HT-29 (cell line): ENCODE measurements at regions not wholly inside any gene's neighbourhood (a gene's known extent, or its start where the extent isn't known, plus 50 kb on each side); places are given as distances from the start of the nearest gene placed in this dataset.

Experiments used
- DNase-seq: peaks from one replicate; pipeline ENCODE4 v3.0.0-alpha.2; 2015; ENCODE audit warnings: low spot score

DNA sequence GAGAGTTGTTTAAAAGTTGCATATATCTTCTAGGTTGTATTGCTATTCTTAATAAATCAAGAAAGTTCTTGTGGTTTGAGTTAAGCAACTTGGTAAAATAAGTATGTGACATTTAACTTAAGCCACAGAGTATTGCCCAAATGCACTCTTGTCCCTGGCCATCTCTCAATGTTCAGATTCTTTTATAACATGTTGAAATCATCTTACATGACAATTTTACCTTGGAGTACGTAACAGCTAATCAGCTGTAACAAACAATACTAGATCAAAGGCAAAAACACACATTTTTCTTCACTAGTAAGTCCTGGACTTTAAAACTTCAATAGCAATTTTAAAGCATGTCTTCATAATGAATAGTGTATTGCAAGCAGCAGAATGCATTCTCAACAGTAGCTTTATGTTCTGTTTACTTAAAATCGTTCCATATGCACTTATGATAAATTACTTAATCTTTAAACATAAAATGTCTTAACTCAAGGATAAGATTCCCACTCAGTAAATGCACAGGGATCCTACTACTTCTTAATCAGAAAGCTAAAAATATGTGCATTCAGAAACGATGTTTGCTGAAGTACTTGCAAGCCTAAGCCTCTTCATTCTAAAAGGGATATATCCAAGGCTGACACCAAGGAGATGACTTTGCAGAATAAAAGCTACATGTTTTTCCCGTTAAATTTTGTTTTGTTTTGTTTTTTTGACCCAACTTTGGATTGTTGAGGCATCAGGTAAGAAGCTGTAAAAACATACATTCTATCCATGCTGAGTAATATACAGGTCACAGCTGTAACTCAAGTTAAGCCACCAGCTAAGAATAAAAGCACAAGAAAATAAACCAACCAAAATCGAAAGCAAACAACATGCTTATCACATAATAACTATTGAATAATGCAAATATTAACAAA lies 86.1 kb upstream of the NFIB start:
- DNase-seq = no peak

DNA sequence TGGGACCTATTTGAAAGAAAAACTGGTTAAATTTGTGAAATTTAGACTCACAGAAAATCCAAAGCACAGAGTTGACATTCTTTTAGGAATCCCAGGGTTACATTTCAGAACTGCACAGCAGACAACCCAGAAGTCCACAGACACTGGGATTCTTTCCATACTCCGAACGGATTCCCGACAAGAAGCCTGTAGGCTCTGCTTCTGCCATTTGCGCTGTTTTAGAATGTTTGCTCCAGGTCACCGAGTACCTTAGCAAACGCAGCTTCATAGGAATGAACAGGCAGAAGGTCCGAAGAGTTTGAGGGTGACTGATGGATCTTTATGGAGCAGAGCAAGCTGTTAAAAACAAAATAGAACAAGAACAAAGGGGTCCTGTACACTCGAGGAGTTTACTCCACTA lies 84.5 kb upstream of the NFIB start:
- no peak for DNase-seq

DNA sequence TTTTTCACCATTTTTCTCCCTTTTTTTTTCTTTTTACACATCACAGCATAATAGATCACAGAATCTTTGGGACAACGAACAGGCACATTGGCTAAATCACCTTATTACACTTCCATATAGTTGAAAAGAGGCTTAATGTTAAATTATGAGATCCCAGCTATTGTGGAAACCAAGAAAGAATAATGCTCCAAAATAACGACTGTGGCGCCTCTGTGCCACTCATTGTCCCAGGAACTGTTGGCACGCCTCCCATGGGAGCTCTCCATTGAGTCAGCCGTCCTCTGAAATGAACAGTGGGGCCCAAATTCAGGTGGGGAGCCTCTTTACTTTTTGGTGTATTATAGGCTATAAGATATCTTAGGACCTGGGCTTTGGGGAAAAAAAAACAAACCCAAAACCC lies 82.2 kb upstream of the NFIB start:
- no peak for DNase-seq

DNA sequence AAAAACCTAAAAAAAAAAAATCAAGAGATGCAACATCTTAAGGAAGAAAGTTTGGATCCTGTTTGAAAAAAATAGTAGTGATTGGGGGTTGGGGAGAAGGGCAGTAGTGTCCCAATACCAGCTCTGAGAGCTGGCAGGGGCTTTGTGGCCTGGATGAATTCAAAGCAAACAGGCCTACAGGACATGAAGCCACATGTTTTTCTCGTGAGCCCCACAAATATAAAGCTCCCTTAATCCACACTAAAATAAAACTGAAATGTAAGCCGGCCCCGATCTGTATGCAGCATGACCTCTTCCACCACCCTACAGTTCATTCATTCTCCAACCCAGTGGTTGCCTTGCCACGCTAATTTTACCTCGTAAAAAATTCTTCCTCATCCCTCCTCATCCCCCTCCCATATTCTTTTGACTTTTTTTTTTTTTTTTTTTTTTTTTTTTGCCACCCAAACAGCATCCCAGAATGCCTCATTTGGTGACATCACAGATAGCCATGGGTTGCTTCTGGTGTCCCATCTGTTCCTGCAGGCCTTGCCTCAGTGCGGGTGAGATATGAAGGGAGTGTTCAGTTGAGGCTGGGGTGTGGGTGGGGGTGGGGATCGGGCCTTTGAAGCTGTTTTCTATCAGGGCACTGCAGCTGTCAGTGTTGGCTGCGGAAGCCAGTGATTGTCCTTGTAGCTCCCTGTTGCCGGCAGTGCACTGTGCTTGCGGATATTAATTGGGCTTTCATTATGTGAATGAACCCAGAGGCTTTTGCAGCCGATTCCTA lies 81.6 kb upstream of the NFIB start:
- no peak for DNase-seq

DNA sequence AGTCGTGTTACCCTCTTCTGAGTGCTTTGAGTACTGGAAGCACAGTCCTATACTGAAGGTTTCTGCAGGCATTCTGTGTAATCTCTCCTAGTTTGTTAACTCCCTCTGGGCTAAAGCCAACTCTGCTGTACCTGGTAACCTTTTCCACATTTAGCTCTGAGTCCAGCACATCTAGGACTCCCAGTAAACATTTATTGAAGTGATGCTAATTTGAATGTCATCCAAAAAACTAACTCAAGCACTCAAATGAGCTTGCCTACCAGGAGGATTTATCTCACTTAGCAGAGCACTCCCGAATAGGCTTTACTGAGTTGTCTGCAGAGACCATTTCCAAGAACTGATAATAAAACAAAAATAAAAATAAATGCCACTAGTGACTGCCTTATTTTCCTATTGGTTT lies 79.5 kb upstream of the NFIB start:
- DNase-seq = no peak

DNA sequence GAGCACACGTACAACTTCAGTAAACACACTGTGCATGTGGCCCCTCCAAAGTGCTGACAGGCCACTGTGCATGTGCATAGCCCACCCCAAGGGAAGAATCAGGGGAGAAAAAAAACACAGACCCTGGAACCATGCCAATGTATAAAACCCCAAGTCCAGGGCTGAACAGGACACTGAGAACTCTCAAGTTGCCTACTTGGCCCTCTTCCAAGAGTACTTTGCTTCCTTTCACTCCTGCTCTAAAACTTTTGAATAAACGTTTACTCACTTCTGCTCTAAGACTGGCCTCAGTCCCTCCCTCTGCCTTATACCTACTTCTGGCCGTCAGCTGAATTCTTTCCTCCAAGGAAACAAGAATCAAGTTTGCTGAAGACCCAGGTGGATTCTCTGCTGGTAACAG lies 77.7 kb upstream of the NFIB start:
- DNase-seq = peak; percentile 68

DNA sequence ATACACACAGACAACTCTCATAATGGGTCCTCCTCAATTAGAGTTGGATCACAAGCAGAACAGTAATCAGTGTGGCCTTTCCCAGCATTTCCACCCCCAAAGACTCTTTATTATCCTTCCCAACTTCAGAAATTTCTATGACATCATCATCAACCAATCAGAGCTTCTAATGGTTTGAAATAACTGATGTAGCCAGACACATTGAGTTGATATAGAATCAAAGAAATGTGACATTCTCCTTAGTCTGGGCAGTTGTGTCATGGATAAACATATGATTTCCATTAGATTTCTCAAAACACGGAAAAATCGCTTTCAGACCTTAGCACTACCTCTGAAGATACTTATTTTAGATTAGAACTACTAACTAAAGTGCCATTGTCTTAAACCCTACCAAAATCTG lies 75.7 kb upstream of the NFIB start:
- DNase-seq = no peak

DNA sequence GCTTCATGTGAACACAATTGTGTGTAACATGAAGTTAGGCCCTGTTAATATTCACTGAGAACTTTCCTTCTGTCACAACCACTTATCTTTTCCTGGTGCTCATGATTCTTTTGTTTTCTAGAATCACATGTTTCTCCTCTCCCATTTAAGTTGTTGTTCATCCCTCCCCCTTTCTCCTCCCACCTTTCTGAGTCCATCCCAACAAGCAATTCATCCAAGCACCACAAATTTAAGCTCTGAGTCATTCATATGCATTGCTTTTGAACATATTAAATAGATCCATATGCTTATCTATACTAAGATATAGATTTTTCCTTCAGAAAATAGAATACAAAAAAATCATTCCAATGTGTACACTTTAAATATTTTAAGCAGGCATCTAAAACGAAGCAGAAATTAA lies 75.2 kb upstream of the NFIB start:
- DNase-seq = no peak

DNA sequence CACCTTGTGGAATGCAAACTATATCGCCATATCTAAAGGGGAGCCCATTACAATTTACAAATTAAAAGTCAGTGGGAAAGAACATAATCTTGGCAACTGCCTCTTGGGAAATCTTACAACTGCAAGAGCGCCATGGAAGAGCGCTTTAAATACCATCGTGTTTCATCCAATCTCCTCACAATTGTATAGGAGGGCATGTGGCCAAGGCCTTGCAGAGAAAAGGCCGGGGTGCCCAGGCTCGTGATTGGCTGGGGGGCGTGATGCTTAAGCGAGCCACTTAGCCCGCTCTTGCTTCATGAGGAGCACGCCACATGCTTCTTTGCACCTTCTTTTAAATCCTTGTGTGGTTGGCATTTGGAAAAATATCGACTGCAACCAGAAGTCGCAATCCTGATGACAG lies 69.8 kb upstream of the NFIB start:
- no peak for DNase-seq

DNA sequence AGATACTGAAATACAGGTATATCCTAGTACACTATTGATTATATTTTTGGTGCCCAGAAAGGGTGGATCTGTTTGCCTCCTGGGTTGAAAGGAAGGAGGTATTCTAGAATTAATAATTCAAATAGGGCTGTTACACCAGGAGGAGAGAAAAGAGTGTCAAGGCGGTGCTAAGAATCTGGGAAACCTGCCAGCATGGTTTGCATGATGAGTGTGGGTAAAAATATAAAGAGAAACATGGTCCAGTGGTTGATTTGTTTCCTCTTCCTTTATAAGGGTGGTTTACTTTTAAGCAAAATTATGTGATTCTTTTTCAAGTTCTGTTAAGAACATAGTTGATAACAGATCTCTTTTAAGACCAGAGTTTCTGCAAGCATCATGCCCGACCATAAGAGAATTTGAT lies 69.4 kb upstream of the NFIB start:
- peak; percentile 18 for DNase-seq

DNA sequence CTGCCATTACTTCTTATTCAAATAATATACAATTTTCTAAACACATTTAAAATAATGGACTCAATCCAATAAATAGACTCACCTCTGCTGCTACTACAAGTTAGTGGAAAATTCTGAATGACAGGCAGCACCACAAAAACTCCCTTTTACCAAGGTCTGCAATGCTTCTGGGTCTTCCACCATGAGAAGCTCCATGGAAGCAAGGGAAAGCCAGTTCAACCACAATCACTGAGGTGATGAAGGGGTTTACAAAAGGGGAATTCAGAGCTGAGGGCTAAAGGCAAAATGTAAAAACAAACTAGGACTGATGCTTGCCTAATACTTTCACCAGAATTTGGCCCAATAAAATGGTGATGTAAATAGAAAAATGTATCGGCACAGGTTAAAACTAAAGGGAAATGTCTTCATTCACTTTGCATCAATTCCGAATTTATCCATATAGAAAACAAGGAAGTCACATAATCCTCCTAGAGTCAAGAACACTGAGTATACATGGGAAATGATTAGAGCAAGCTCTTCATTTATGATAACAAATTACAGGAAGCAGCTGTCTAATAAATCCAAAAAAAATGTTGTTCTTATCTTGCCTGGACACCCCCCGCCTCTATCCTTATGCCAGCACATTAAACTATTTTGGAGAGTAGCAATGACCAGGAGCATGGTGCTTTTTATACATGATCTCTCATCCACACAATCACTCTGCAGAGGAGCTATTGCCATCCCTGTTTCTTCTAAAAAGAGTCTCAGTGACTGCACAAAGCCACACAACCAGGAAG lies 66.3 kb upstream of the NFIB start:
- DNase-seq = no peak

DNA sequence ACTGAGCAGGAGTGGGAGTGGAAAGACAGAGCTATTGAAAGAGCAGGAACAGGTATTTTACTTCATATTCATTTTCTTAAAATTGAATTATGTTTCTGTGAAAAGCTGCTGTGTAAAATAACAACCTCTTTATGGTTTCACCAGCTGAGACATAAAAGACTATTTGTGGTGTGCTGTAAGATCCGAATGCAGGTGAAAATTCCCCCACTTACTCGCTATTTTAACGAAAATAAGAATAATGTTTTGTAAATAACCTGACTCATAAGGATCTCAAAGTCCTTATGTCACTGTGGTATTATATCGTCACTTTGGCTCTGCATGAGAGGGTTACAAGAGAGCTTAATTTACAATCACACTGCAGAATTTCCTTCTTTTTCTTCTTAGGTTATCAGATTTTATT lies 65.3 kb upstream of the NFIB start:
- DNase-seq = no peak

DNA sequence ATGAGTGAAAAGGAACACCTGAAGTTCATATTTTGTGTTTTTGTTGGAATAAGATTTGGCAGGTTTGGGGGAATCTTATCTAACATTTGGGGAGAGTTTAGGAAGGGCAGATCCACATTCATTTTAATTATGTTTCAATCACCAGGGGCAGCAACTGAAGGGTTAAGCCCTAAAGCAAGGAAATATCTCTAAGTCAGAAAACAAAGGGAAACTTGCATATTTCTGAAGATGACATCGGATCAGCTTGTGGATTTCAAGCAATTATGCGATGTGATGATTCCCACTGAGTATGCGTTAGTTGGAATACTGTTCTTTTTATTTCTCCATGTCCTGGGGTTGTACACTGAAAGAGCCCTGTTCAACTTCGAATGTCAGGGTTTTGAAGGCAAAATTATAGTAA lies 59.8 kb upstream of the NFIB start:
- no peak for DNase-seq

DNA sequence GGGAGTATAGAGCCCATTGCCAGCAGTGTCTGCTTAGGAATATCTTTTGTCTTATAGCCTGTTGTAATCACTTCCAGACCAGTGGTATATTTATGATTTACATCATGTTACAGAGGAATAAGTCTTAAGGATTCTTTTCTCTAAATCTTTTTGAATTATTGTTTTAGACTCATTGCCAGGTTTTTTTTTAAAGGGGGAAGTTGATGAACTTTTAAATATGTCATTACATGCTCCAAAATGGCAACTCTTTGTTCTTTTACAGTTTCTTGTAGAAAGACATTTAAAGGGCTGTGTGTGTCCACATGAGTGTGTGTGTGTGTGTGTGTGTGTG lies 59.4 kb upstream of the NFIB start:
- DNase-seq = no peak

DNA sequence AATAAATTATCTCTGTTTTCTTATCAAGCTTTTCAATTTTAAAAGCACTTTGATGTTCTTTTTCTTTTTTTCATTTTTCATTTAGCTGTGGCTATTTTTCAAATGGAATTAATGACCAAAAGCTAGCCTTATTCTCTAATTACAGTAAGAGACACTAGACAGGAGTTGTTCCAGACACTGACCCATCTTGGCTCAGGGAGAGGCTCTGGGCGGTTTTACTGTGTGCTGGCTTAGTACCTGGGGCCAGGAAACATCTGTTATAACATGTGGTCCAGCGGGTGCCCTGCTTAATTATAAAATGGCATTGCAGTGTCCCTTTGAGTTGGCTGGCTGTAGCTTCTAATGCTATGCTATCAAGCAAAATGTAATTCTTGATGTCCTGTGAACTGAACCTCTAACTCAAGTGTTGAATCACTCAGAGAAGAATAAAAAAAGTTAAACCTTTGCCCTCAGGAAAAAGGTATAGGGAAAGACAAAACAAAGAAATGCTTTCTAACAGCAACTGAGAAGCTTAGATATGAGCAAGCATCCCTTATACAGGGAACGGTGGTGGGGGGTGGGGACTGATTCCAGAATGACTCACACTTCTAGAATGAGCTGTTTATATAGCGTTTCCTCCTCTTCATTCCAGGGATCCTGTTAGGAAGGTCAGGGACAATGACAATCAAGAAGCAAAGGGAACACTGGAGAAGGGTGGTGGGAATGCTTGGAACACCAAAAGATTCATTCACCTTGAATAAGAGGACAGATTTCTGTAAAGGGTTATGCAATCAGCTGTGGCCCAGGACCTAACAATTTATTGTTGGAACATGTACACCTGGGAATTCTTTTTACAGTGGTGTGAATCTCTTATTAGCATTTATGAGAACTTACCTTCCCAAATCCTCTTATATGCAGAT lies 58.7 kb upstream of the NFIB start:
- peak; percentile 71 for DNase-seq

DNA sequence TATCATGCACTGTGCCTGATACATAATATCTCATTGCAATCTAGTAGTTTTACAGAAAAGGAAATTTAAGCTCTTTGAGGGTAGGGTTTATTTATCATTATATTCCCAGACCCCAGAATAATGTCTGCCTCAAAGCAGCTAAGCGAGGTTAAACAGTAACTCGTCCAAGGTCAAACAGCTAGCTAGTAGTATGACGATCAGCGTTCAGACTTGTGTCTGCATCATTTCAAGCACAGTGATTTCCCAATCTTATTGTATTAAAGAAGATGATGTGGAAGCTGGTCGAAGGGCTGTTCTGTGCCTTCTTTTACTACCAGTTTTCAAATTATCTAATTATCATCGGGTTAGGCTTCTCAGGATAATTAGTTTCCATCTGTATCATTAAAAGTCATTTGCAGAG lies 55.1 kb upstream of the NFIB start:
- DNase-seq = no peak

DNA sequence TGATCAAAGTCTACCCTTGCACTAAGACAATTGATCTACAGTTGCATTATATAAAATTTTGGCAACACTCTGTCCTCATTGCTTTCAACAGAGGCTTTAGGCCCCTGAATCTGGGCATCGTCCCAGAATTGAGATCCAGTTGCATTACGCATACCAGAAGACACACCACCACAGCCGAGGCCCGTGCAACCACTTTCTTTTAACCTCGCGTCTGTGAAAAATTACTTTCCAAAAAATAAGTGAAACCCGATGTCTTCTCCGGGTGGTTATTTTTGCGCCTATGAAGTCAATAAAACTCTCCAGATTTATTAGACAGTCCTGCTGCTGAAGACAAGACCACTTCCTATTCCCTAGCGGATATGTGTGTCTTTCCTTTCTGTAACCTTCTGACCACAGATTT lies 52.1 kb upstream of the NFIB start:
- DNase-seq = no peak

DNA sequence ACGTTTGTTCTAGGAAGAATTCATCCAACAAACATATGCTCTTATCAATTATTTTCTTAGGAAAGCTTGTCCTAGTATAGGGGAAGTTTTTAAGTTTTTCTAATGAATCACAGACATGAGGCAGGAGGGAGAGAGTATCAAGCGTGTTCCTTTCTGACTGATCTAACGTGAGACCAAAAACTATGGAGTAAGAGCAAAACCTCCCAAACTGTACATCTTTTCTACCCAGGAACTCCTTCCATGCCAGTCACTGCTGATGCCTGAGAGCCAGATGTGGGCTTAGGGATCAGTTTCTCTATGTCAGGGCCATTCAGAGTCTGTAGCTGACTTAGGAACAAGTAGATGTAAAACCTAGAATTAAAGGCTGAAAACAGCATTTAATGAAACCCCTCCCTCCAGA lies 51.7 kb upstream of the NFIB start:
- DNase-seq = no peak
